ENCODE measurements at regions not wholly inside any gene's neighbourhood (a gene's known extent, or its start where the extent isn't known, plus 50 kb on each side); places are given as distances from the start of the nearest gene placed in this dataset.

GRCh38 chr3:178022599-178022998, 513.6 kb upstream of the KCNMB2 start:
- H3K9ac ChIP-seq (ENCODE audit: insufficient read depth, low read depth, low read length), result no peak overlapping the region
- no peaks in the 10 kb centered on the region for H3K36me3 ChIP-seq (replicated peaks in 1 of 2; ENCODE audit: control insufficient read depth in 1 of 2, insufficient read depth in 2 of 2, low read length in 2 of 2)
- H3K4me2 ChIP-seq (ENCODE audit: low read depth, low read length), result no peak overlapping the region
- TF ChIP-seq ZNF383 (CRISPR knock-in tag; IDR thresholded peaks at IDR 0.05; ENCODE audit: borderline replicate concordance) (no peak), ZNF20 (CRISPR knock-in tag; IDR thresholded peaks at IDR 0.05) (no peak), ZNF496 (CRISPR knock-in tag; IDR thresholded peaks at IDR 0.05; ENCODE audit: insufficient replicate concordance) (no peak), ZNF275 (CRISPR knock-in tag; IDR thresholded peaks at IDR 0.05; ENCODE audit: borderline replicate concordance) (no peak), ZNF678 (CRISPR knock-in tag; IDR thresholded peaks at IDR 0.05) (no peak), USF2 (IDR thresholded peaks at IDR 0.05; ENCODE audit: low read depth, low read length) (no peak), USF2 (CRISPR knock-in tag; IDR thresholded peaks at IDR 0.05; ENCODE audit: borderline replicate concordance) (no peak), HOXA5 (CRISPR knock-in tag; IDR thresholded peaks at IDR 0.05) (no peak)
- BruUV-seq (replicated peaks), result no TSS peak
- no peak overlapping the region for H2AFZ ChIP-seq (ENCODE audit: low read length)
- ATAC-seq, result no peak
- no peaks in the 10 kb centered on the region for H3K79me2 ChIP-seq (ENCODE audit: insufficient read depth, low read length)
- no peak overlapping the region for H3K4me3 ChIP-seq (replicated peaks in 1 of 3; ENCODE audit: insufficient read depth in 1 of 3, low read depth in 2 of 3, low read length in 3 of 3)
- no peak overlapping the region for H3K27ac ChIP-seq (ENCODE audit: extremely low read length, insufficient read depth, low read length)
- 0% methylated on average over 1 of the region's 1 CpG for WGBS (ENCODE audit: low lambda C conversion rate)
- no peaks in the 10 kb centered on the region for H3K9me3 ChIP-seq (ENCODE audit: low read length)
- no peaks in the 10 kb centered on the region for H3K27me3 ChIP-seq (ENCODE audit: control insufficient read depth in 1 of 2, insufficient read depth in 2 of 2, low read length in 2 of 2)
- FAIRE-seq, result no peak
- in situ Hi-C loops (cut with HindIII; ENCODE audit: extremely low pct_ligation_motif_present, low pct_unique_long_range_greater_than_20kb), result no loop called here
- intact Hi-C loops (cut with micrococcal nuclease; ENCODE audit: unreplicated experiment), result no loop called here
- no peaks in the 10 kb centered on the region for H3K4me1 ChIP-seq (ENCODE audit: insufficient read depth, low read length)
- ChIA-PET CTCF (ENCODE audit: low intra/inter-chr PET ratio, low total read pairs) (no interaction called here), POLR2A (no interaction called here)
- DNase-seq (ENCODE audit: low spot score), result no peak
- no peaks in the 10 kb centered on the region for H4K20me1 ChIP-seq (ENCODE audit: insufficient read depth, low read length)
